Hepatocyte (in vitro differentiated cells): ENCODE measurements at regions not wholly inside any gene's neighbourhood (a gene's known extent, or its start where the extent isn't known, plus 50 kb on each side); places are given as distances from the start of the nearest gene placed in this dataset.

Source experiments
- CTCF ChIP-seq: fragments of 200-600 bp; sonication (generic); IDR thresholded peaks from 2 replicates; pipeline ENCODE4 v1.5.1; 2016; ENCODE audit warnings: antibody characterized with exemption, mild to moderate bottlenecking; ENCODE audit not compliant: poor library complexity
- EZH2 ChIP-seq: fragments of 200-600 bp; sonication (generic); IDR thresholded peaks from 2 replicates; pipeline ENCODE4 v1.6.1; 2016; ENCODE audit warnings: antibody characterized with exemption, mild to moderate bottlenecking, borderline replicate concordance

GRCh38 chr3:21331321-21331720 is 419.7 kb downstream of the ZNF385D start:
- no peak for TF ChIP-seq CTCF
- no peak for TF ChIP-seq EZH2
